ENCODE measurements at regions not wholly inside any gene's neighbourhood (a gene's known extent, or its start where the extent isn't known, plus 50 kb on each side); places are given as distances from the start of the nearest gene placed in this dataset.

- no peak for FAIRE-seq
- H2AFZ ChIP-seq (ENCODE audit: low read length), result no peak overlapping the region
- WGBS (ENCODE audit: low lambda C conversion rate), result 43% methylated on average over 7 of the region's 8 CpGs
- no peak for TF ChIP-seq GMEB1 (CRISPR knock-in tag; IDR thresholded peaks at IDR 0.05; ENCODE audit: borderline replicate concordance)
- no peak for TF ChIP-seq ZNF280B (CRISPR knock-in tag; IDR thresholded peaks at IDR 0.05; ENCODE audit: borderline replicate concordance)
- TF ChIP-seq ASH2L (IDR thresholded peaks at IDR 0.05; ENCODE audit: insufficient read length, low read depth, low read length), result no peak
- TF ChIP-seq ZNF713 (CRISPR knock-in tag; IDR thresholded peaks at IDR 0.05), result no peak
- TF ChIP-seq ZNF850 (CRISPR knock-in tag; conservative IDR thresholded peaks at IDR 0.05), result no peak
- no peak for TF ChIP-seq ETS1 (CRISPR knock-in tag; IDR thresholded peaks at IDR 0.05)
- no peak for TF ChIP-seq UBTF (CRISPR knock-in tag; IDR thresholded peaks at IDR 0.05)
- no peak for TF ChIP-seq ZNF597 (CRISPR knock-in tag; IDR thresholded peaks at IDR 0.05)
- TF ChIP-seq ZNF513 (CRISPR knock-in tag; conservative IDR thresholded peaks at IDR 0.05), result no peak
- TF ChIP-seq HMGXB4 (CRISPR knock-in tag; IDR thresholded peaks at IDR 0.05; ENCODE audit: borderline replicate concordance in 1 of 2, low read depth in 1 of 2), result no peak
These were observed 69.3 kb upstream of the ST8SIA2 start for GRCh38 chr15:92324101-92324963.

More at GRCh38 chr15:92324101-92324963, 69.3 kb upstream of the ST8SIA2 start:
- H4K20me1 ChIP-seq (ENCODE audit: insufficient read depth, low read length), result no peaks in the 10 kb centered on the region
- in situ Hi-C loops (cut with HindIII; ENCODE audit: extremely low pct_ligation_motif_present, low pct_unique_long_range_greater_than_20kb) (no loop called here), intact Hi-C loops (cut with micrococcal nuclease; ENCODE audit: unreplicated experiment) (no loop called here)
- H3K27ac ChIP-seq (ENCODE audit: extremely low read length, insufficient read depth, low read length), result no peak overlapping the region
- H3K9me3 ChIP-seq (ENCODE audit: low read length), result no peaks in the 10 kb centered on the region
- H3K4me1 ChIP-seq (ENCODE audit: insufficient read depth, low read length), result no peaks in the 10 kb centered on the region
- no peaks in the 10 kb centered on the region for H3K36me3 ChIP-seq (replicated peaks in 1 of 2; ENCODE audit: control insufficient read depth in 1 of 2, insufficient read depth in 2 of 2, low read length in 2 of 2)
- CTCF ChIA-PET (ENCODE audit: low intra/inter-chr PET ratio, low total read pairs), result no interaction called here
- H3K27me3 ChIP-seq (ENCODE audit: control insufficient read depth in 1 of 2, insufficient read depth in 2 of 2, low read length in 2 of 2), result peaks cover 0 to 3% of the 10 kb centered on the region in 2 experiments; a peak in 2 of 5 replicates
- no peak overlapping the region for H3K9ac ChIP-seq (ENCODE audit: insufficient read depth, low read depth, low read length)
- ATAC-seq (no peak), DNase-seq (ENCODE audit: low spot score) (no peak)
- H3K4me3 ChIP-seq (replicated peaks in 1 of 3; ENCODE audit: insufficient read depth in 1 of 3, low read depth in 2 of 3, low read length in 3 of 3), result no peak overlapping the region
- POLR2A ChIA-PET, result no interaction called here
- no peak overlapping the region for H3K4me2 ChIP-seq (ENCODE audit: low read depth, low read length)
- no peaks in the 10 kb centered on the region for H3K79me2 ChIP-seq (ENCODE audit: insufficient read depth, low read length)
- BruUV-seq (replicated peaks), result no TSS peak

Data from HepG2 (cell line).